GM19397 (cell line): ENCODE measurements at regions not wholly inside any gene's neighbourhood (a gene's known extent, or its start where the extent isn't known, plus 50 kb on each side); places are given as distances from the start of the nearest gene placed in this dataset.
"Not testable (repeated sequence)": the region's sequence is repeated elsewhere in the genome, so short reads cannot be mapped to it uniquely, and the experiment has no call there.

Experiments
- ATAC-seq: cut with Tn5 transposase; IDR thresholded peaks from one replicate; pipeline ENCODE4 v1.9.1; 2021; ENCODE audit warnings: mild to moderate bottlenecking, moderate library complexity; ENCODE audit not compliant: unreplicated experiment

DNA sequence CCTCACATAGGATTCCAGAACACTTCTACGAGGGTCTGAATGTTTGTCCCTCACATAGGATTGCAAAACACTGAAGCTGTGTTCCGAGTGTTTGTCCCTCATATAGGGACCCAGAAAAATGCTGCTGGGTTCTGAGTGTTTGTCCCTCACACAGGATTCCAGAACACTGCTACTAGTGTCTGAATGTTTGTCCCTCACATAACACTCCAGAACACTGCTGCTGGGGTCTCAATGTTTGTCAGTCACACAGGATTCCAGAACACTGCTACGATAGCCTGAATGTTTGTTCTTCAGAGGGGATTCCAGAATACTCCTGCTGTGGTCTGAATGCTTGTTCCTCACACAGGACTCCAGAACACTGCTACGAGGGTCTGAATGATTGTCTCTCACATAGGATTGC is 218.7 kb downstream of the FOXD4L6 start:
- ATAC-seq: no peak

DNA sequence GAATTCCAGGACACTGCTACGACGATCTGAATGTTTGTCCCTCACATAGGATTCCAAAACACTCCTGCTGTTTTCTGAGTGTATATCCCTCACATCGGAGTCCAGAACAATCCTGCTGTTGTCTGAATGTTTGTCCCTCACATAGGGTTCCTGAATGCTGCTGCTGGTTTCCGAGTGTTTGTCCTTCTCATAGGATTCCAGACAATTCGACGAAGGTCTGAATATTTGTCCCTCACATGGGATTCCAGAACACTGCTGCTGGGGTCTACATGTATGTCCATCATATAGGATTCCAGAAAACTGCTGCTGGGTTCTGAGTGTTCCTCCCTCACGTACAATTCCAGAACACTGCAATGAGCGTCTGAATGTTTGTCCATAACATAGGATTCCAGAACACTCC is 219.4 kb downstream of the FOXD4L6 start:
- ATAC-seq: not testable (repeated sequence)

DNA sequence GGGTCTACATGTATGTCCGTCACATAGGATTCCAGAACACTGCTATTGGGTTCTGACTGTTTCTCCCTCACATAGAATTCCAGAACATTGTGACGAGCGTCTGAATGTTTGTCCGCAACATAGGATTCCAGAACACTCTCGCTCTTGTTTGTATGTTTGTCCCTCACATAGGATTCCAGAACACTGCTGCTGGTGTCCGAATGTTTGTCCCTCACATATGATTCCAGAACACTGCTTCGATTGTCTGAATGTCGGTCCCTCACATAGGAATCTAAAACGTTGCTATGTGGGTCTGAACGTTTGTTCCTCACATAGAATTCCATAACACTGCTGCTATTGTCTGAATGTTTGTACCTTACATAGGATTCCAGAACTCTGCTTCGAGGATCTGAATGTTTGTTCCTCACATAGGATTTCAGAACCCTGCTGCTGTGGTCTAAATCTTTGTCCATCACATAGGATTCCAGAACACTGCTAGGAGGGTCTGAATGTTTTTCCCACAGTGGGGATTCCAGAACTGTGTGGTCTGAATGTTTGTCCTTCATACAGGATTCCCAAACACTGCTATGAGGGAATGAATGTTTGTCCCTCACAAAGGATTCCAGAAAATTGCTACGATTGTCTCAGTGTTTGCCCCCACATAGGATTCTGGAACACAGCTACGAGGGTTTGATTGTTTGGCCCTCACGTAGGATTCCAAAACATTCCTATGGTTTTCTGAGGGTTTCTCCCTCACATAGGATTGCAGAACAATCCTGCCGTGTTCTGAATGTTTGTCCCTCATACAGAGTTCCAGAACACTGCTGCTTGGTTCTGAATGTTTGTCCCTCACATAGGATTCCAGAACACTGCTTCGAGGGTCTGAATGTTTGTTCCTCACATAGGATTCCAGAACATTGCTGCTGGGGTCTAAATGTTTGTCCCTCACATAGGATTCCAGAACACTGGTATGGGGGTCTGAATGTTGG is 220.5 kb downstream of the FOXD4L6 start:
- no peak for ATAC-seq

DNA sequence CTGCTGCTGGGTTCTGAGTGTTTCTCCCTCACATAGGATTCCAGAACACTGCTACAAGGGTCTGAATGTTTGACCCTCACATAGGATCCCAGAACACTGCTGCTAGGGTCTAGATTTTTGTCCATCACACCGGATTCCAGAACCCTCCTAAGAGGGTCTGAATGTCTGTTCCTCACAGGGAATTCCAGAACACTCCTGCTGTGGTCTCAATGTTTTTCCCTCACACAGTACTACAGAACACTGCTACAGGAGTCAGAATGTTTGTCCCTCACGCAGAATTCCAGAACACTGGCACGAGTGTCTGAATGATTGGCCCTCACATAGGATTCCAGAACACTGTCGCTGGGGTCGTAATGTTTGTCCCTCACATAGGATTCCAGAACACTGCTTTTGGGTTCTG is 221.6 kb downstream of the FOXD4L6 start:
- not testable (repeated sequence) for ATAC-seq

DNA sequence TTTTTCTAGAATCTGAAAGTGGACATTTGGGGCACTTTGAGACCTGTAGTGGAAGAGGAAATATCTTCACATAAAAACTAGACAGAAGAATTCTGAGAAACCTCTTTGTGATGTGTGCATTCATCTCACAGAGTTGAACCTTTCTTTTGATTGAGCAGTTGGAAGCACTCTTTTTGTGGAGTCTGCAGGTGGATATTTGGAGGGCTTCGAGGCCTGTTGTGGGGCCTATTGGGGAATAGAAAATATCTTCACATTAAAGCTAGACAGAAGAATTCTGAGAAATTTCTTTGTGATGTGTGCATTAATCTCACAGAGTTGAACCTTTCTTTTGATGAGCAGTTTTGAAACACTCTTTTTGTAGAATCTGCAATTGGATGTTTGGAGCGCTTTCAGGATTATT is 236.2 kb downstream of the FOXD4L6 start:
- ATAC-seq: not testable (repeated sequence)

DNA sequence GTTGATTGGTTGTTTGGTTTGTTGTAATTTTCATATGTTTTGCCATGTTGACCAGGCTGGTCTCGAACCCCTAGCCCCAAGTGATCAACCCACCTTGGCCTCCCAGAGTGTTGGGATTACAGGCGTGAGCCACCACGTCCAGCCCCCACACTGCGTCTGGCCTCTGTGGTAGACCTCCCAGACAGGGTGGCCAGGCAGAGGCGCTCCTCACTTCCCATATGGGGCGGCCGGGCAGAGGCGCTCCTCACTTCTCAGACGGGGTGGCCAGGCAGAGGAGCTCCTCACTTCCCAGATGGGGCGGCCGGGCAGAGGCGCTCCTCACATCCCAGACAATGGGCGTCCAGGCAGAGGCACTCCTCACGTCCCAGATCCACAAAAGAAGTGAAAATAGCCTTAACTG is 242.6 kb downstream of the FOXD4L6 start:
- not testable (repeated sequence) for ATAC-seq

DNA sequence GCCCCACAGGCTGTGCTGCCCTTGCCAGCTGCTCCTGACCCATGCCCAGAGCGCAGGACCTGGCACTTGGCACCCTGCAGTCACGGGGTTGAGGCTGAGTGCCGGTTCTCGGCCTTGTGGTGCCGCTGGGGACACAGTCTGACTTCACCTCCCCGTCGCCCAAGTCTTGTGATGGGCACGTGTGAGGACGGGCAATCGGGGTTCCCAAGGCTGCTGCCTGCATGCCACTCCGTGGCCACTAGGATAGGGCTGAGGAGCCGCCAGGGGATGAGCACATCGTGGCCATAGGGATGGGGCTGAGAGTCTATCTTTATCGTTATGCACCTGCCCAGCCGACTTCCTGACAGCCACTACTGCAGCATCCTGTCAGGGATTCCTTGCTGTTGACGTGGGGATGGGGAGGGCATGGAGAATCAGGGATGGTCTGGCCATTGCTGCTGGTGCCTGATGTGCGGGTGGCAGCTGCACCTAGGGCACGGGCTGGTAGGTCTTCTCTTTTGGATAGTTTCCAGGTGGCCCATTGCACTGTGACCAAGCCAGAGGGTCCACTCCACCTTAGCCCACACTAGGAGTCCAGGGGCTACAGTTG is 243.5 kb downstream of the FOXD4L6 start:
- ATAC-seq: not testable (repeated sequence)

DNA sequence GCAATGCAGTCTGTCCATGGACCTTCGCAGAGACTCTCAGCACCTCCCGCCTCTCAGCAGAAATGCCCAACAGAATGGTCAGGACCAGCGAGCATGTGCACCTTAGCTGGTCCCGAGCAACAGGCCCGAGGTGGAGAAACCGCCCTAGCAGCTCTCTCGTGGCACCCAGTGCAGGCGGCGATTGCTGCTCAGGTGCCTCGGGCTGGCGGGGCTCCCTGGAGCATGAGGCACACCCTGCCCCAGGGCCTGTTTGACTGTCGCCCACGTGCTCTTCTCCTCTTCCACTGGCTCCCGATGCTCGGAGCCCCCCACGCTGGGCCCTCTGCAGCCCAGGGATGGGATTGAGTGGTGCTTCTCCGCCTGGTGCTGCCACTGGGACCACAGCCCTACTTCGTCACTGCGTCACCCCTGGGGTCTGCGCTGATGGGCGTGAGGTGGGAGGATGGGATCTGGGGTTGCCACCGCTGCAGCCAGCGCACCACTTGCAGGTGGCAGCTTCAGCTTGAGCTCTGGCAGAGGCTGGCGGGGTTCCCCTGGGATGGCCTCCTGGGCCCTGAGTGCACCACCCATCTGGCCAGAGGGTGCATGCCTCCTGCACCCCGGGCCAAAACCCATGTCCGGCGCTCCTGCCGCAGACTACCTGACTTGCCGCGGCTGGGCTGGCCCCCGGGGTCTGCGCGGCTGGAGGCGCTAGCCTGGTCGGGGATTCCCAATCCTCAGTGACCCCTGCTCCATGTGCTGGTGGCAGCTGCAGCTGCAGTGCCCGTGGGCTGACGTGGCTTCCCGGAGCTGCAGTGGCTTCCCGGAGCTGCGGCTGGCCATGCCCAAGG is 244.2 kb downstream of the FOXD4L6 start:
- ATAC-seq: no peak

DNA sequence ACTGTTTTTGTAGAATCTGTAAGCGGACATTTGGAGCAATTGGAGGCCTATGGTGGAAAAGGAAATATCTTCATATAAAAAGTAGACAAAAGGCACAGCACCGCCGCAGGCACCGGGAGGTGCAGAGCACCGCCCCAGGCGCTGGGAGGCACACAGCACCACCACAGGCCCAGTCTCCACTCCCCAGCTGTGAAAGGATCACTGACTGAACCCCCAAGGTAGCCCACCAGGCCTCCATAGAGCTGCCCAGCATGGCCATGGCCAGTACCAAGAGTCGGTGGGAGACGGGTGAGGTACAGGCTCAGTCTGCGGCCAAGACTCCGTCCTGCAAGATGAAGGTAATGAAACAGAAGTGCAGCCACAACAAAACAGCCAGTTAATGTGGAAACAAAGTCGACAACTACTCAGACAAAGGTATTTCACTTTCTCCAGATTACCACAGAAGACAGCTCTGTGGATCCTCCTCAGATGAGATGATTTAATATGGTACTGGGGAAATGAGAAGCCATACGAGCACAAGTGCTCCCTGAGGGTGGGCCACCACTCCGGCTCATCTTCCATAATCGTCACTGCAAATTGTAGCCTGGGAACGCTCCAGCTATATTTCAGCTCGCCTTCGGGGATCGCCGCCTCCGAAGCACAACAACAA is 244.9 kb downstream of the FOXD4L6 start:
- ATAC-seq: not testable (repeated sequence)

DNA sequence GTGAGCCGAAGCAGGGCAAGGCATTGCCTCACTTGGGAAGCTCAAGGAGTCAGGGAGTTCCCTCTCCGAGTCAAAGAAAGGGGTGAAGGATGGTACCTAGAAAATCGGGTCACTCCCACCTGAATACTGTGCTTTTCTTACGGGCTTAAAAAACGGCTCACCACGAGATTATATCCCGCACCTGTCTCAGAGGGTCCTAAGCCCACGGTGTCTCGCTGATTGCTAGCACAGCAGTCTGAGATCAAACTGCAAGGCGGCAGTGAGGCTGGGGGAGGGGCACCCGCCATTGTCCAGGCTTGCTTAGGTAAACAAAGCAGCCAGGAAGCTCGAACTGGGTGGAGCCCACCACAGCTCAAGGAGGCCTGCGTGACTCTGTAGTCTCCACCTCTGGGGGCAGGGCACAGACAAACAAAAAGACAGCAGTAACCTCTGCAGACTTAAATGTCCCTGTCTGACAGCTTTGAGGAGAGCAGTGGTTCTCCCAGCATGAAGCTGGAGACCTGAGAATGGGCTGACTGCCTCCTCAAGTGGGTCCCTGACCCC is 254.7 kb downstream of the FOXD4L6 start:
- ATAC-seq: not testable (repeated sequence)

DNA sequence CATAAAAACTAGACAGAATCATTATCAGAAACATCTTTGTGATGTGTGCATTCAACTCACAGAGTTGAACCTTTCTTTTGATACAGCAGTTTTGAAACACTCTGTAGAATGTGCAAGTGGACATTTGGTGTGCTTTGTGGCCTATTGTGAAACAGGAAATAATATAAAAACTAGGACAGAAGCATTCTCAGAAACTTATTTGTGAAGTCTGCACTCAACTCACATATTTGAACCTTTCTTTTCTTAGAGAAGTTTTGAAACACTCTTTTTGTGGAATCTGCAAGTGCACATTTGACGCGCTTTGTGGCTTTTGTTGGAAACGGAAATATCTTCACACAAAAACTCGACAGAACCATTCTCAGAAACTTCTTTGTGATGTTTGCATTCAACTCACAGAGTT is 260.0 kb downstream of the FOXD4L6 start:
- ATAC-seq: not testable (repeated sequence)
